Esophagus muscularis mucosa (tissue), 4 donors: ENCODE measurements at regions not wholly inside any gene's neighbourhood (a gene's known extent, or its start where the extent isn't known, plus 50 kb on each side); places are given as distances from the start of the nearest gene placed in this dataset.

Experiments
- DNase-seq: peaks from one replicate; pipeline ENCODE4 v3.0.0-alpha.2; 2017; ENCODE audit errors: extremely low spot score
- H3K27ac ChIP-seq, 4 donors: fragments of 200-600 bp; sonication (generic); replicated peaks in 1 of 4; 1 replicate in 3 of 4; 2 replicates in 1 of 4; pipeline ENCODE4 v1.5.1; 2016 to 2019; ENCODE audit warnings: mild to moderate bottlenecking in 1 of 4
- H3K27me3 ChIP-seq, 4 donors: fragments of 200-600 bp; sonication (generic); one replicate each; pipeline versions ENCODE4 v1.5.1 to v1.6.0; 2016 to 2019
- H3K36me3 ChIP-seq, 4 donors: fragments of 200-600 bp; sonication (generic); one replicate each; pipeline ENCODE4 v1.5.1; 2016 to 2019
- H3K4me1 ChIP-seq, 4 donors: fragments of 200-600 bp; sonication (generic); one replicate each; pipeline ENCODE4 v1.5.1; 2016 to 2019
- H3K4me3 ChIP-seq, 4 donors: fragments of 200-600 bp; sonication (generic); 1 replicate in 2 of 4; 2 replicates in 2 of 4; pipeline ENCODE4 v1.5.1; 2016 to 2019; ENCODE audit warnings: mild to moderate bottlenecking in 4 of 4, moderate library complexity in 1 of 4
- H3K9me3 ChIP-seq, 4 donors: fragments of 200-600 bp; sonication (generic); 1 replicate in 3 of 4; 2 replicates in 1 of 4; pipeline ENCODE4 v1.5.1; 2016 to 2019
- EP300 ChIP-seq: sonication (generic); formaldehyde crosslinking; IDR thresholded peaks from one replicate; pipeline ENCODE4 v1.6.1; 2017; ENCODE audit warnings: antibody characterized with exemption
- POLR2AphosphoS5 ChIP-seq, 2 donors: sonication (generic); formaldehyde crosslinking; IDR thresholded peaks; one replicate each; pipeline ENCODE4 v1.6.1; 2017; ENCODE audit warnings: antibody characterized with exemption in 2 of 2
- WGBS: methylation state at CpG from one replicate; pipeline ENCODE4 v1.1.5; 2018; 5-methylcytosine and 5-hydroxymethylcytosine counted together
- intact Hi-C: fragments of 100-400 bp; cut with DNase I; formaldehyde crosslinking; loops from one replicate; pipeline ENCODE4 v1.15.1; 2023
- small RNA-seq, 3 donors: library from RNA; depleted of rRNA; stranded (forward); fragments of <200 nt; gene quantifications; one replicate each; pipeline ENCODE3, GENCODE V24; 2016
- TF ChIP-seq, protein P1 (sequence below), 3 experiments: fragments of 200-600 bp in 2 of 3; fragments of 450-650 bp in 1 of 3; sonication (generic) in 2 of 3; IDR thresholded peaks; one replicate each; pipeline ENCODE4 v1.5.1; 2017 to 2019; ENCODE audit warnings: antibody characterized with exemption in 3 of 3, mild to moderate bottlenecking in 2 of 3, moderate library complexity in 1 of 3

- H3K27ac ChIP-seq = no peak overlapping the region
- WGBS = 82% methylated on average over 5 of the region's 5 CpGs
- intact Hi-C loops = no loop called here
- H3K27me3 ChIP-seq = peaks cover 0 to 6% (median 0%) of the 10 kb centered on the region in 4 donors
- H3K36me3 ChIP-seq = no peaks in the 10 kb centered on the region
- peaks cover 0 to 20% (median 3%) of the 10 kb centered on the region in 4 donors for H3K9me3 ChIP-seq
- H3K4me1 ChIP-seq = no peaks in the 10 kb centered on the region
- TF ChIP-seq EP300 (no peak), POLR2AphosphoS5 (IDR thresholded peaks at IDR 0.05) (no peak)
- TF ChIP-seq, protein P1, sequence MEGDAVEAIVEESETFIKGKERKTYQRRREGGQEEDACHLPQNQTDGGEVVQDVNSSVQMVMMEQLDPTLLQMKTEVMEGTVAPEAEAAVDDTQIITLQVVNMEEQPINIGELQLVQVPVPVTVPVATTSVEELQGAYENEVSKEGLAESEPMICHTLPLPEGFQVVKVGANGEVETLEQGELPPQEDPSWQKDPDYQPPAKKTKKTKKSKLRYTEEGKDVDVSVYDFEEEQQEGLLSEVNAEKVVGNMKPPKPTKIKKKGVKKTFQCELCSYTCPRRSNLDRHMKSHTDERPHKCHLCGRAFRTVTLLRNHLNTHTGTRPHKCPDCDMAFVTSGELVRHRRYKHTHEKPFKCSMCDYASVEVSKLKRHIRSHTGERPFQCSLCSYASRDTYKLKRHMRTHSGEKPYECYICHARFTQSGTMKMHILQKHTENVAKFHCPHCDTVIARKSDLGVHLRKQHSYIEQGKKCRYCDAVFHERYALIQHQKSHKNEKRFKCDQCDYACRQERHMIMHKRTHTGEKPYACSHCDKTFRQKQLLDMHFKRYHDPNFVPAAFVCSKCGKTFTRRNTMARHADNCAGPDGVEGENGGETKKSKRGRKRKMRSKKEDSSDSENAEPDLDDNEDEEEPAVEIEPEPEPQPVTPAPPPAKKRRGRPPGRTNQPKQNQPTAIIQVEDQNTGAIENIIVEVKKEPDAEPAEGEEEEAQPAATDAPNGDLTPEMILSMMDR (IDR thresholded peaks at IDR 0.05) = no peak
- no peak overlapping the region for H3K4me3 ChIP-seq
- DNase-seq = no peak
Measured at GRCh38 chr5:174668349-174668748, 56.0 kb upstream of the MSX2 start.

Small RNA genes in the stretch of these regions (small RNA-seq; reads per million reads assigned to genes)
- gene HIGD1AP3 (0 reads per million in 3 donors), gene SUMO2P6 (0 reads per million in 3 donors)
